Activated T-helper 17 cell treated with anti-CD3 and anti-CD28 coated beads, Interleukin-2, amount 50 U/mL, for 72 hours (primary cell): ENCODE measurements at regions not wholly inside any gene's neighbourhood (a gene's known extent, or its start where the extent isn't known, plus 50 kb on each side); places are given as distances from the start of the nearest gene placed in this dataset.

ENCODE experiments used
- ATAC-seq: fragments of 150-1000 bp; cut with Tn5 transposase; replicated peaks from 2 replicates; pipeline ENCODE4 v1.10.0; 2021; ENCODE audit warnings: mild to moderate bottlenecking, moderate library complexity
- H3K27ac Mint-ChIP-seq: one replicate; pipeline ENCODE4 v1.8.0; 2022; ENCODE audit warnings: mixed read lengths
- H3K27me3 Mint-ChIP-seq: one replicate; pipeline ENCODE4 v1.8.0; 2022; ENCODE audit warnings: mixed read lengths
- H3K36me3 Mint-ChIP-seq: one replicate; pipeline ENCODE4 v1.8.0; 2022; ENCODE audit warnings: low read depth, mild to moderate bottlenecking, mixed read lengths
- H3K4me1 Mint-ChIP-seq: one replicate; pipeline ENCODE4 v1.8.0; 2022; ENCODE audit warnings: mixed read lengths
- H3K4me3 Mint-ChIP-seq: one replicate; pipeline ENCODE4 v1.8.0; 2022; ENCODE audit warnings: mild to moderate bottlenecking, mixed read lengths
- H3K9me3 Mint-ChIP-seq: one replicate; pipeline ENCODE4 v1.8.0; 2022; ENCODE audit warnings: mixed read lengths

DNA sequence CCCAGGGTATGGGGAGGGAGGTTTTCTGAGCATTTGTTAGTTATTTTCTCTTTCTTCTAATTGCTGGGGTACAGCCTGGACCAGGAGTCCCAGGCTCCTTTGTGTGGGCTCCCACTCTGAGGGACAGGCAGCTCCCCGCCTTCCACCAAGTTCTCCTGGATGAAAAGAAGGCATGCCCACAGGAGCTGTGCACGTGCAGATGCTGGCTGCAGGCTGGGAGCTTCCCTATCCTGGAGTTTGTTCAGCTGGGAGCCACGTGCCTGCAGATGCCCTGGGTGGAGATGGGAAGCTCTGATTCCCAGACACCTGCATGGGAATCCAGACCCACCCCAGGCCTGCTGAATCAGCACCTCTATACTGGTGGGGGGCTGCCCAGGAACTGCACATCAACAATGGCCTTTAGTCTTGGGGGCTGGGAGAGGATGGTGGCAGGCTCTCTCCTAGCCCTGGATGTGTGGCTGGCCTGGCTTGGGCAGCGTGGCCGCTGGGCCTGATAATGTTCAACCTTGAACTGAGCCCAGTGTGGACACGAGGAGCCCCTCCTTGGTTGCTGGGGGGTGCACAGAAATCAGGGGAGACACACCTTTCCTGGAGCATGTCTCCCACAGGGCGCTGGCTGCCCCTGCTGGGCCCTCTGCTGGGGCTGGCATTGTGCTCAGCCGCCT lies 233.6 kb upstream of the HS6ST1 start:
- Mint-ChIP-seq H3K27ac (no peak overlapping the region), H3K27me3 (peaks cover 1% of the 10 kb centered on the region), H3K36me3 (no peaks in the 10 kb centered on the region), H3K9me3 (no peaks in the 10 kb centered on the region), H3K4me3 (no peak overlapping the region), H3K4me1 (no peaks in the 10 kb centered on the region)
- no peak for ATAC-seq

GRCh38 chr2:128552806-128553551 lies 234.3 kb upstream of the HS6ST1 start:
- no peaks in the 10 kb centered on the region for H3K27me3 Mint-ChIP-seq
- no peak overlapping the region for H3K4me3 Mint-ChIP-seq
- no peaks in the 10 kb centered on the region for H3K36me3 Mint-ChIP-seq
- ATAC-seq = no peak
- no peaks in the 10 kb centered on the region for H3K9me3 Mint-ChIP-seq
- H3K27ac Mint-ChIP-seq = no peak overlapping the region
- H3K4me1 Mint-ChIP-seq = no peaks in the 10 kb centered on the region

DNA sequence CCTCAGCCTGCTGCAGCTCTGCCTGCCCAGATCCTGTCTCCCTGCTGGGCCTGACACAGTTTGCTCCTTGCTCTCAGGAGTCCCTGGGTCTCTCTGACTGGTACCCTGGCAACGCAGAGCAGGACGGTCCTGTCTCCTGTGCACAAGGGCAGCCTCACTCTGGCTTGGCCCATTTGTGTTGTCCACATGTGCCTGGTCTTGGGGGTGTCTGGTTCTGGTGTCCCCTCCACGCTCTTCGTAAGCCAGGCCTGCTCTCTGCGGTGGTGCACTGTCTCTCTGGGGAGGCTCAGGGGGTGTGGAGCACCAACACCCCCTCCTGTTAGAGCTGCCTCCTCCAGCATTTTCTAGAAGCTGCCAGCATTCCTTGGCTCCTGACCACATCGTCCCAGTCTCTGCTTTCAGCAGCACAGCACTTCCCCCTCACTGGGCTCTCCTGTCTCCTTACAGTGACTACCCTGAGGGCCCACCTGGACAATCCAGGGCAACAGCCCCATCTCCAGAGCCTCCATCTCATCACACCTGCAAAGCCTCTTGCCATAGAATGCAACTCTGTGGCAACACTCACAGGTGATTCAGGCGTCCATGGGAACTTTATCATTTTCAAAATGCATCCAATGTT lies 235.6 kb upstream of the HS6ST1 start:
- Mint-ChIP-seq H3K27me3 (peaks cover 2% of the 10 kb centered on the region), H3K4me3 (no peak overlapping the region), H3K9me3 (no peaks in the 10 kb centered on the region), H3K27ac (no peak overlapping the region), H3K36me3 (no peaks in the 10 kb centered on the region), H3K4me1 (no peaks in the 10 kb centered on the region)
- no peak for ATAC-seq

- ATAC-seq = no peak
- H3K4me1 Mint-ChIP-seq = no peaks in the 10 kb centered on the region
- no peak overlapping the region for H3K4me3 Mint-ChIP-seq
- H3K9me3 Mint-ChIP-seq = no peaks in the 10 kb centered on the region
- no peak overlapping the region for H3K27ac Mint-ChIP-seq
- no peaks in the 10 kb centered on the region for H3K36me3 Mint-ChIP-seq
- peaks cover 8% of the 10 kb centered on the region for H3K27me3 Mint-ChIP-seq
Measured at GRCh38 chr2:128555433-128555832, 236.8 kb upstream of the HS6ST1 start.

DNA sequence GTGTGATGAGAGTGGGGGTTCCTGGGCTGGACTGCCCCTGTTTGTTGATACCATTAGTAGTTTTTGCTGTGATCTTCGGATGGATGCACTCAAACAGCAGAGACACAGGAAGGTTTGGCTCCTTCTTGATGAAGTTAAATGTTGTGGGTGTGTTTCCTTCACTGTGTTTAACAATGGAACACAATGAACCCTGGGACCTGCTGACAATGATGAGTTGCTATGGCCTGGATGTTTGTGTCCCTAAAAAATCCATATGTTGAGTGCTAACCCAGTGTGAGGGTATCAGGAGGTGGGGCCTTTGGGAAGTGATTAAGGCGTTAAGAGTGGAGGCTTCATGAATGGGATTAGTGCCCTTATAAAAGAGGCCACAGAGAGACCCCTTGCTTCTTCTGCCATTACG lies 237.4 kb upstream of the HS6ST1 start:
- no peak for ATAC-seq
- Mint-ChIP-seq H3K4me1 (no peaks in the 10 kb centered on the region), H3K27me3 (peaks cover 8% of the 10 kb centered on the region), H3K27ac (no peak overlapping the region), H3K36me3 (no peaks in the 10 kb centered on the region), H3K4me3 (no peak overlapping the region), H3K9me3 (no peaks in the 10 kb centered on the region)

DNA sequence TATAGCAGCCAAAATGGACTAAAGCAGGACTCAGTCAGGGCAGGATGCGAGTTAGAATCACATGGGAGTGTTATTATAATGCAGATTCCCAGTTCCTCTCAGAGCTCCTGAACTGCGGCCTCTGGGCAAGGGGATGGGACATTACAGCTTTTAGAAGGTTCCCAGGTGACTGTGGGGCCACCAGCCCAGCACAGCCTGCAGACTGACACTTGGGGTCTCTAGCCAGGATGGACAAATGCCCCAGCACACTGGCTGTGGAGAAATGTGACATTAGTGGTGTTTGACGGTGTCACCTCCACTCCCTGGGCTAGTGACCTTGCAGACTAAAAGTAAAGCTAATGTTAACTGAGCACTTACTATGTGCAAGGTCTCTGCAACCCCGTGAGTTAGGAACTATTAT lies 238.0 kb upstream of the HS6ST1 start:
- H3K9me3 Mint-ChIP-seq = no peaks in the 10 kb centered on the region
- H3K27ac Mint-ChIP-seq = no peak overlapping the region
- no peaks in the 10 kb centered on the region for H3K4me1 Mint-ChIP-seq
- ATAC-seq = no peak
- H3K36me3 Mint-ChIP-seq = no peaks in the 10 kb centered on the region
- no peak overlapping the region for H3K4me3 Mint-ChIP-seq
- H3K27me3 Mint-ChIP-seq = peaks cover 8% of the 10 kb centered on the region

DNA sequence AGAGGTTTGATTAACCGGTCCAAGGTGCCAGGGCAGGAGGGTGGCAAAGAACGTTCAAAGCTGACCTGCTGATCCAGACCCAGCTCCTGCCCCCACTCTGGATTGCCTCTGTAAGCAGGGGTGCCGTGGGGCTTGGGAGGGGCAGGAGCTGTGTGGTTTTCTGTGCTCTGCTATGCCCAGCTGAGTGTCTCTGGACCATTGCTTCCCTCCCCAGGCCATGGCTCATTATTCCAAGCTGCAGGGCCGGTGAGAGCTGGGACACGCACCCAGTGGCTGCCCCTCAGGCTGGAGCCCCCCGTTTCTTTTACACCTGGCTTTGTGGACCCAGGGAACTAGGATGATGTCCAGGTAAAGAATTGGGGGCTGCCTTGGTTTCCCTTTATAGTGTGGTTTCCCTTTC lies 238.4 kb upstream of the HS6ST1 start:
- H3K9me3 Mint-ChIP-seq = no peaks in the 10 kb centered on the region
- no peak for ATAC-seq

DNA sequence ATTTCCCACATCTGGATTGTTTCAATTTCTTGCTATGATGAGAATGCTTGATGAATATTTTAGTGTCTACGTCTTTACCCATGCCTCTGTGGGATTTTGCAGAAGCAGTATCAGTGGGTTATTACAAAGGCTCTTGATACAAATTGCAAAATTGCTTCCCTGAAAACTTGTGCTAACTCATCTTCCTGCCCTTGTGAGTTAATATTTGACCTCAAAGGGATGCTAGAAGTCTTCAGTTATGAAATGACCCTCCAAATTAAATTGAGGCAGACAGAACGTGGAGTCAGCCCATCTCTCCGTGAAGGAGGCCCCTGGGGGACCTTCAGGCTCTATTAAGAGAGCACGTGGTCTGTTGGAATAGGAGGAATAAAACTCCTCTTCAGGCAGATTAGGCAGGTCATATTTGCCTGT lies 239.2 kb upstream of the HS6ST1 start:
- no peaks in the 10 kb centered on the region for H3K4me1 Mint-ChIP-seq
- H3K27ac Mint-ChIP-seq = no peak overlapping the region
- no peaks in the 10 kb centered on the region for H3K9me3 Mint-ChIP-seq
- peaks cover 8% of the 10 kb centered on the region for H3K27me3 Mint-ChIP-seq
- ATAC-seq = no peak
- H3K36me3 Mint-ChIP-seq = no peaks in the 10 kb centered on the region
- H3K4me3 Mint-ChIP-seq = no peak overlapping the region

More for the DNA sequence above, 238.4 kb upstream of the HS6ST1 start:
- H3K27me3 Mint-ChIP-seq = peaks cover 8% of the 10 kb centered on the region
- H3K4me1 Mint-ChIP-seq = no peaks in the 10 kb centered on the region
- H3K36me3 Mint-ChIP-seq = no peaks in the 10 kb centered on the region
- no peak overlapping the region for H3K27ac Mint-ChIP-seq
- H3K4me3 Mint-ChIP-seq = no peak overlapping the region

- no peak for ATAC-seq
- Mint-ChIP-seq H3K4me1 (no peaks in the 10 kb centered on the region), H3K27ac (no peak overlapping the region), H3K36me3 (no peaks in the 10 kb centered on the region), H3K9me3 (no peaks in the 10 kb centered on the region), H3K27me3 (peaks cover 8% of the 10 kb centered on the region), H3K4me3 (no peak overlapping the region)
Measured at GRCh38 chr2:128558441-128558840, 239.8 kb upstream of the HS6ST1 start.

- Mint-ChIP-seq H3K4me3 (no peak overlapping the region), H3K4me1 (no peaks in the 10 kb centered on the region), H3K36me3 (no peaks in the 10 kb centered on the region), H3K27me3 (peaks cover 8% of the 10 kb centered on the region), H3K27ac (no peak overlapping the region), H3K9me3 (no peaks in the 10 kb centered on the region)
- no peak for ATAC-seq
Measured at GRCh38 chr2:128558895-128559532, 240.3 kb upstream of the HS6ST1 start.

DNA sequence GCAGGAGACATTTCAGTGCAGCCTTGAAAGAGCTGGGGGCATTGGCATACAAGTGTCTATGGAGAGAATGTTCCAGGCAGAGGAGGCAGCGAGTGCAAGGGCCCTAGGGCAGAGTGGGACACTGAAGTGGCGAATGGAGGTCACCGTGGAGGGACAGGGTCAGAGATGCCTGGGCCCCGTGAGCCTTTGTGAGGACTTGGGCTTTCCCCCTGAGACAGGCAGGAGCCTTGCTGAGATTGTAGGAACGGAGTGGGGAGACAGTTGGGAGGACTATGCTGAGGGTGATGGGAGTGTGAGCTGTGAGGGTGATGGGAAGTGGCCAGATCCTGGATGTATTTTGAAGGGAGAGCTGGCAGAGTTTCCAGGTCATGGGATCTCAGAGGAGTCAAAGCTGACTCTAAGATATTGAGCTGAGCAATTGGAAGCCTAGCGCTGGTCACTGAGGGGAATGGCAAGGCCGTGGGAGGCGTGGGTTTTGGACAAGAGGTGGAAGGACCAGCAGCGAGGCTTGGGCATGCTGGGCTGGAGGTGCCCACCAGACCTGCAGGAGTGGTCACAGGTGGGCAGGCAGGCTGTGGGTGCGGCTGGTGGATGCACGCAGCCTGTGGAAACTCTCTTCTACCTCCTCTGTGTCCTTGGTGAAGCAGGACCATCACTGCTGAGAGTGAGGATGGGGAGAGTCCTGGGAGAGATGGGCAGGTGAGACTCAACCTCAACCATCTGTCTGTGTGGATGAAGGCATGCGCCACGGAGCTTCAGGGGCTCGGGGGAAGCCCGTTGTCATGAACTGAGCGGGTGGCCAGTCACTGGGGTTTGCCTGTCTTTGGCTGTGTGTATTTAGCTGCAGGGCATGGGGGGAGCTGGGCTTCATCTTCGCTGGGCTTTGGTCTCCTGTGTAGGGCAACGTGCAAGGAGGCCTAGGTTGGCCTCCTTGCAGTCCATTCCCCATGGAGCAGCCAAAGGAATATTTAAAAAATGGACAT lies 241.2 kb upstream of the HS6ST1 start:
- Mint-ChIP-seq H3K36me3 (no peaks in the 10 kb centered on the region), H3K27ac (no peak overlapping the region), H3K27me3 (peaks cover 8% of the 10 kb centered on the region), H3K4me3 (no peak overlapping the region), H3K4me1 (no peaks in the 10 kb centered on the region), H3K9me3 (no peaks in the 10 kb centered on the region)
- ATAC-seq = no peak

DNA sequence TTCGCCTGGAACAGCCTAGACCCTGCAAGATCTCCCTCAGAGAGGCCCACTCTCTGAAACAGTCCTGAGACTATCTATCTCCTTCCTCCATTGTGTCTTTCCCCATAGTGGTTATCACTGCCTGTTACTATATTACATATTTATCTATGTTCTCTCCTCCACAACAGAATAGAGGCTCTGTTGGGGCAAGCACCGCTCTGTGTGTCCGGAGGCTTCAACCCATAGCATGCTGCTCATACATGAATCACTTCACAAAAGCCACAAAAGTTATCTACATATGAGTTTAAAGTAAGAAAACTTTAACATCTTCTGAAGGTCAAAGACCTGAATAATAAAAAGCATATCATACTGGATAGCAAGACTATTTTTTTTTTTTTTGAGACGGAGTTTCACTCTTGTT lies 242.1 kb upstream of the HS6ST1 start:
- ATAC-seq = no peak
- no peaks in the 10 kb centered on the region for H3K9me3 Mint-ChIP-seq
- H3K27ac Mint-ChIP-seq = no peak overlapping the region
- H3K27me3 Mint-ChIP-seq = peaks cover 8% of the 10 kb centered on the region
- H3K4me3 Mint-ChIP-seq = no peak overlapping the region
- H3K4me1 Mint-ChIP-seq = no peaks in the 10 kb centered on the region
- no peaks in the 10 kb centered on the region for H3K36me3 Mint-ChIP-seq

DNA sequence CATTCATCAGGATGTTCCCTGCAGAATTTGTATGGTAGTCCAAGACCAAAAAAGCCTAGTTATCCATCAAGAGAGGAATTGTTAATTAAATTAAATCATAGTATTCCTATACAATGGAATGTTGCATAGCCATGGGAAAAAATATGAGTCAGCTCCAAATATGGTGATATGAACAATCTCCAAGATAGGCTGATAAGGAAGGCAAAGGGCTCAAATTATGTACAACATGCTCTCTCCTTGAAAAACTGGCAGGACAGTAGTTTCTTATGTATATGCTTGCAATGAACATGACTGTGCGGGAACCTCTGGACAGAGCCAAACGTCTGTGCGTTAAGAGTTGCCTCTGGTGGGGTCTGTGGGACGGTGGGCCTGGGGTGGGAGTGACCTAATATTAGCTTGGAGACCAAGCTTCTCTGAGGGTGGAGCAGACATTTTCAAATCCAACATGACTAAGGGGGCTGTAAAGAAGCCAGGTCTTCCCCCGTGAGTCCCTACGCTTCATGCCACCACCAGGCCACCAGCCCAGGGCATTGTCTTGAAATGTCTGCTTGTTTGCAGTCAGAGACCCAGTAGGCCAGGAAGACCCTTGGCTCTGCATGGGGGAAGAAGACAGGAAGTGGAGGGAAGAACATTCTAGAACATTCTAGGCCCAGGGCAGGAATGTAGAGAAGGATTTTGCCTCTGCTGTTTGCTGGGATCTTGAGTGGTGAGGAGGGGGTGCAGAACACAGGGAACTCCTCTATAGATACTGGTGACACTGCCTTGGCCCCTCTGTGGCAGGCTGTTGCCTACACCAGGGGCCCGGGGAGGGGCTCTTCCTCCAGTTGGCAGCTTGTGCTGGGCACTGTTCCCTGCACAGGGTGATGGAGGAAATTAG lies 244.0 kb upstream of the HS6ST1 start:
- ATAC-seq = no peak
- Mint-ChIP-seq H3K9me3 (no peaks in the 10 kb centered on the region), H3K4me3 (no peak overlapping the region), H3K27ac (no peak overlapping the region), H3K36me3 (no peaks in the 10 kb centered on the region), H3K4me1 (no peaks in the 10 kb centered on the region), H3K27me3 (peaks cover 8% of the 10 kb centered on the region)
